Activated CD4-positive, alpha-beta T cell treated with anti-CD3 and anti-CD28 coated beads, Interleukin-2, amount 10 ng/mL, durations not matched to agents 24 days and 14 days (primary cell): ENCODE measurements at regions not wholly inside any gene's neighbourhood (a gene's known extent, or its start where the extent isn't known, plus 50 kb on each side); places are given as distances from the start of the nearest gene placed in this dataset.
"Not testable (repeated sequence)": the region's sequence is repeated elsewhere in the genome, so short reads cannot be mapped to it uniquely, and the experiment has no call there.

ENCODE experiments used
- DNase-seq: peaks from one replicate; pipeline ENCODE4 v3.0.0; 2022
- H3K27ac Mint-ChIP-seq: one replicate; pipeline ENCODE4 v1.8.0; 2022; ENCODE audit warnings: mild to moderate bottlenecking, mixed read lengths
- H3K27me3 Mint-ChIP-seq: one replicate; pipeline ENCODE4 v1.8.0; 2022; ENCODE audit warnings: mixed read lengths
- H3K36me3 Mint-ChIP-seq: one replicate; pipeline ENCODE4 v1.8.0; 2022; ENCODE audit warnings: low read depth, mild to moderate bottlenecking, mixed read lengths
- H3K4me1 Mint-ChIP-seq: one replicate; pipeline ENCODE4 v1.8.0; 2021; ENCODE audit warnings: mixed read lengths
- H3K4me3 Mint-ChIP-seq: one replicate; pipeline ENCODE4 v1.8.0; 2022; ENCODE audit warnings: mild to moderate bottlenecking, moderate library complexity, mixed read lengths
- H3K9me3 Mint-ChIP-seq: one replicate; pipeline ENCODE4 v1.8.0; 2021; ENCODE audit warnings: mixed read lengths
- intact Hi-C: fragments of 100-400 bp; cut with micrococcal nuclease; formaldehyde crosslinking; loops from one replicate; pipeline ENCODE4 v1.15.1; 2023

DNA sequence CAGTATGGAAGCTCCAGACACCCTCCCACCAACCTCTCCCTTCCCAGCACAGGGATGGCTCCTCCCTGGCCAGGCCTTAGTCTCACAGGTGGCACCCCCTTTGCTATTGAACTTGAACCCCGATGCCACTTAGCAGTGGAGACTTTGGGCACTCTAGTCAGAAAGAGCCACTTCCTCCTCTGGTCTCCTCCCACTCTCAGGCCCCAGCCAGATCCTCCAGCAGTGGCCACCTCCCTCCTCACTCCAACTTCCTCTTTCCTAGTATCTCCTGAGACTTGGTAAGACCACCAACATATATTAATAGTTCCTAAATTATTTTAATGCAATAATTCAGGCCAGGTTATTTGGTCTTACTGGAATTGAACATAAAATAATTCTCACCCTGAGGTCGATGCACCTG, 437.2 kb upstream of the ID2 start:
- DNase-seq = no peak
- no peak overlapping the region for H3K4me3 Mint-ChIP-seq
- peaks cover 15% of the 10 kb centered on the region for H3K36me3 Mint-ChIP-seq
- no peak overlapping the region for H3K27ac Mint-ChIP-seq
- H3K4me1 Mint-ChIP-seq = peaks cover 14% of the 10 kb centered on the region
- intact Hi-C loops = no loop called here
- no peaks in the 10 kb centered on the region for H3K27me3 Mint-ChIP-seq
- peaks cover 29% of the 10 kb centered on the region for H3K9me3 Mint-ChIP-seq

DNA sequence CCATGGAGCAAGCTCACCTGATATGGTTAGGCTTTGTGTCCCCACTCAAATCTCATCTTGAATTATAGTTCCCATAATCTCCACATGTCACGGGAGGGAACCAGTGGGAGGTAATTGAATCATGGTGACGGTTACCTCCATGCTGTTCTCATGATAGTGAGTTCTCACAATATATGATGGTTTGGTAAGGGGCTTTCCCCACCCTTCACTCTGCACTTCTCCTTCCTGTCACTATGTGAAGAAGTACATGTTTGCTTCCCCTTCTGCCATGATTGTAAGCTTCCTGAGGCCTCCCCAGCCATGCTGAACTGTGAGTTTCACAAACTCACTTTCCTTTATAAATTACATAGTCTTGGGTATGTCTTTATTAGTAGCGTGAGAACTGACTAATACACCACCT, 435.7 kb upstream of the ID2 start:
- intact Hi-C loops = no loop called here
- no peak overlapping the region for H3K4me3 Mint-ChIP-seq

DNA sequence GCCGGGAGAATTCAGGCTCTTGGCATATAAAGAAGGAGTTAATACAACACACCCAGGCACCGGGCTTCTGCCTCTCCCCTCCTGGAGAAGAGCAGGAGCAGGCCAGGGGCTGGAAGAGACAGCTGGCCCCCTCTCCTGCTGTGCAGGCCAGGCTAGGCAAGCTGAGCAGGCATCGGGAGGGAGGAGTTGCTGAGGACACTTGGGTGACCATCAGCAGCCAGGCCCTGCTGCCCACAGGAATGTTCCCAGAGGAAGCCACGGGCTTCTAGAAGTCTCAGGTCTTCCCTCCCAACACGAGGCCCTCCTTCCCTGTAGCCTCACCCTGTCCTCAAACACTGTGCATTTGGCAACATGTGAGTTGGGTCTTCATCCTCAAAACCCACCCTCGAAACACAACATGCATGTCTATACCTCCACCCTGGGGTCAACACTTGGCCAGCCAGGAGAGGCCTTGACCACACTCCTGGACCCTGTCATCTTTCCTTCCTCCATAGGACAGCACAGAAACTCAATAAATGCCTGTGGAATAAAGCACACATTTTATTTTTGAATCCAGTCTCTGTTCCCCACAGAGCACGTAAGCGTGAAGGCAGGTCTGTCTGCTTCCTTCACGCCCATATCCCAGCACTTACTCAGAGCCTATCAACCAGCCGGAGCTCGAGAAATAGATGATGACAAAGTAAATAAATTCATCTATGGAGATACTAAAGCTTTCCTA, 433.8 kb upstream of the ID2 start:
- Mint-ChIP-seq H3K4me3 (no peak overlapping the region), H3K36me3 (peaks cover 19% of the 10 kb centered on the region), H3K4me1 (peaks cover 4% of the 10 kb centered on the region), H3K27me3 (no peaks in the 10 kb centered on the region), H3K9me3 (peaks cover 36% of the 10 kb centered on the region), H3K27ac (no peak overlapping the region)
- intact Hi-C loops = no loop called here
- no peak for DNase-seq

More for the DNA sequence above, 435.7 kb upstream of the ID2 start:
- H3K27ac Mint-ChIP-seq = no peak overlapping the region
- H3K27me3 Mint-ChIP-seq = no peaks in the 10 kb centered on the region
- peaks cover 17% of the 10 kb centered on the region for H3K36me3 Mint-ChIP-seq
- H3K4me1 Mint-ChIP-seq = peaks cover 6% of the 10 kb centered on the region
- peaks cover 36% of the 10 kb centered on the region for H3K9me3 Mint-ChIP-seq
- DNase-seq = no peak

DNA sequence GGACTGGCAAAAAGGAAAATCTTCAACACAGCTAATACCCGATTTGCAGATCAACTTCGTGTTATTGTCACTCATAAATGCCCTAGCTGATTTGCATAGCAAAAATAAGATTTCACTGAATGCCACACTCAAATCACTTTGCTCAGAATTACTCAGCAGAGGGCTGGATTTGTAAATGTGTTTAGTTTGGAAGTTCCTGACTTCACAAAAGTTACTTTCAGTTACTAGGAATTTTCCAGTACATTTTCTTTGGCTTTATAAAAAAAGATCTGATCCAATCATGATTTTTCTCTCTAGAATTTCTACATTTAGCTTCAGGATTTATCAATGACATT, 433.3 kb upstream of the ID2 start:
- H3K36me3 Mint-ChIP-seq = peaks cover 17% of the 10 kb centered on the region
- intact Hi-C loops = no loop called here
- no peaks in the 10 kb centered on the region for H3K27me3 Mint-ChIP-seq
- H3K27ac Mint-ChIP-seq = no peak overlapping the region
- H3K9me3 Mint-ChIP-seq = peaks cover 36% of the 10 kb centered on the region
- H3K4me3 Mint-ChIP-seq = no peak overlapping the region
- DNase-seq = no peak
- peaks cover 5% of the 10 kb centered on the region for H3K4me1 Mint-ChIP-seq

DNA sequence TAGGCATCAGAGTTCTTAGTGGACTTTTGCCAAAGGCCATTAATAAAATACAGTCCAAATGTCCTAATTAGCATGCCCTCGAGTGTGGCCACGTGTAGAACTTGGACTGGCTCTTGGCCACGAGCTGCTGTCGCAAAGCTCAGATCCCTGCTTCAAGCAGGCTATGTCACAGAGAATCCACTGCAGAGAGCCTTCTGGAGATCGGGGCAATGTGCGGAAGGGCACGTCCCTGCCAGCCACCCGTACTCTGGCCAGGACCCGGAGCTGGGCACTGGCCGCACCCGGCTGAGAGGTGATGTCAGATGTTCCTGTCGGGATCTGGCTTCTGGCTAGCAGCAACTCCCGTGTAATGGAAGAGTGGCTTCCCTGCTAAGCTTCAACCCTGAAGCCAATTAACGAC, 432.7 kb upstream of the ID2 start:
- no peak for DNase-seq
- Mint-ChIP-seq H3K4me3 (no peak overlapping the region), H3K9me3 (peaks cover 33% of the 10 kb centered on the region), H3K4me1 (peaks cover 10% of the 10 kb centered on the region), H3K27ac (no peak overlapping the region), H3K27me3 (no peaks in the 10 kb centered on the region), H3K36me3 (peaks cover 14% of the 10 kb centered on the region)
- intact Hi-C loops = no loop called here

DNA sequence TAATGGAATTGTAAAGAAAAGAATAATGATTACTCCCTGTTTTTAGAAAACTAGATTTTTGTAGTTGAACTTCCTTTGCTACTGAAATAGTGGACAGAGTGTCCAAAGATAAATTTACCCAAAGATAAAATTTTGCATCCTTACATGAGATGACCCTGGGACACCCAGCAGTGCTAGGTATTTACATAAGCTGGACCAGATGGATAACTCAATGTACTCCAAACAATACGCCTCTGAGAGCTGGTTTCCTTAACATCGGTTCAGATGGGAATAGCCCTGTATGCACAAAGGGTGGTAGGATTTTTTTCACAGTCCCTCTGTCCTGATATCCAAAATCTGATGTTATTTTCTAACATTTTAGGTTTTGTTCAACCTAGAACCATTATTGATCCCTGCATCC, 432.1 kb upstream of the ID2 start:
- H3K4me1 Mint-ChIP-seq = peaks cover 15% of the 10 kb centered on the region
- no peak for DNase-seq
- no peak overlapping the region for H3K27ac Mint-ChIP-seq
- peaks cover 31% of the 10 kb centered on the region for H3K9me3 Mint-ChIP-seq
- H3K27me3 Mint-ChIP-seq = no peaks in the 10 kb centered on the region
- intact Hi-C loops = no loop called here
- no peak overlapping the region for H3K4me3 Mint-ChIP-seq
- H3K36me3 Mint-ChIP-seq = peaks cover 14% of the 10 kb centered on the region

DNA sequence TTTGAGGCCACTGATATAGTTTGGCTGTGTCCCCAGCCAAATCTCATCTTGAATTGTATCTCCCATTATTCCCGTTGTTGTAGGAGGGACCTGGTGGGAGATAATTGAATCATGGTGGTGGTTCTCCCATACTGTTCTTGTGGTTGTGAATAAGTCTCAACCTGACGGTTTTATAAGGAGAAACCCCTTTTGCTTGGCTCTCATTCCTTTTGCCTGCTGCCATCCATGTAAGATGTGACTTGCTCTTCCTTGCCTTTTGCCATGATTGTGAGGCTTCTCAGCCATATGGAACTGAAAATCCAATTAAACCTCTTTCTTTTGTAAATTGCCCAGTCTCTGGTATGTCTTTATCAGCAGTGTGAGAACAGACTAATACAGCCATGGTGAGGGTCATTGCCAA, 431.6 kb upstream of the ID2 start:
- H3K4me3 Mint-ChIP-seq, DNase-seq, H3K27ac Mint-ChIP-seq, intact Hi-C loops, H3K27me3 Mint-ChIP-seq: not testable (repeated sequence)
- Mint-ChIP-seq H3K9me3 (peaks cover 26% of the 10 kb centered on the region), H3K36me3 (peaks cover 14% of the 10 kb centered on the region), H3K4me1 (peaks cover 15% of the 10 kb centered on the region)

DNA sequence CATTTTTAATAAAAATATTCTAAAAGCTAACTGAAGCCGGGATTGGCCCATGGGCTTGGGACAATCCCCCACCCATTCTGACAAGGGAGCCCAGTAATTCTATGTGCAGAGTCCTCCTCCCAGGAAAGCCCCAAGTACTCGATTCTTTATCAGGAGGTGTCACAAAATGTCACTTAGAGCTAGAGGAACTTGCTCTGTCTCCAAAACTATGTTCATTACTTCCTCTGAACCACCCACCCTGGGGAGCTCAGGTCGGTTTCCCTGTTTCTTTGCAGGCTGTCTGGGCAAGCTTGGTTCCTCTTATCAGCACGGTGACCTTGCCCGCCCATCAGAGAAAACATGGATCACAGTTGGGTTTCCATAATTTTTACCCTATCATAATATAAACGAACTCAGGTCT, 430.6 kb upstream of the ID2 start:
- DNase-seq = no peak
- H3K27ac Mint-ChIP-seq = no peak overlapping the region
- peaks cover 20% of the 10 kb centered on the region for H3K9me3 Mint-ChIP-seq
- peaks cover 15% of the 10 kb centered on the region for H3K4me1 Mint-ChIP-seq
- peaks cover 8% of the 10 kb centered on the region for H3K36me3 Mint-ChIP-seq
- no peak overlapping the region for H3K4me3 Mint-ChIP-seq
- intact Hi-C loops = no loop called here
- no peaks in the 10 kb centered on the region for H3K27me3 Mint-ChIP-seq

DNA sequence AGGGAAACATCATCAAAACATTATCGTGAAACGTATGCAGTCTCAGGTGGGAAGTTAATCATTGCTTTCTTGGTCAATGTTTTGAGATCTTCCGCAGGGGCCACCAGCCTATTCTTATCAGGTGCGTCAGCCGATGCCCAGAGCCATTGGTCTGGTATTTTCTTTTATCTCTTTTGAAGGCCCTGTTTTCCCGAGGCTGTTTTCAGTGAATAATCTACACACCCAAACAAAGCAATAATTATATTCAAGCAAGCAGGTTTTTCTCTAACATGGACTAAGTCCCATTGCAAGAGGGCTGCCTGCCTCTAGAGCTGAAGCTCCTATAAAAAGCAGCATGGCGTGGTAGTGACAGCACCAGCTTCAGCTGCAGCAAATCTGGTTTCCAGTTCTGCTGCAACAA, 430.0 kb upstream of the ID2 start:
- H3K9me3 Mint-ChIP-seq = peaks cover 15% of the 10 kb centered on the region
- peaks cover 4% of the 10 kb centered on the region for H3K36me3 Mint-ChIP-seq
- intact Hi-C loops = no loop called here
- H3K27ac Mint-ChIP-seq = no peak overlapping the region
- no peak for DNase-seq
- H3K27me3 Mint-ChIP-seq = no peaks in the 10 kb centered on the region
- H3K4me1 Mint-ChIP-seq = peaks cover 15% of the 10 kb centered on the region
- no peak overlapping the region for H3K4me3 Mint-ChIP-seq

DNA sequence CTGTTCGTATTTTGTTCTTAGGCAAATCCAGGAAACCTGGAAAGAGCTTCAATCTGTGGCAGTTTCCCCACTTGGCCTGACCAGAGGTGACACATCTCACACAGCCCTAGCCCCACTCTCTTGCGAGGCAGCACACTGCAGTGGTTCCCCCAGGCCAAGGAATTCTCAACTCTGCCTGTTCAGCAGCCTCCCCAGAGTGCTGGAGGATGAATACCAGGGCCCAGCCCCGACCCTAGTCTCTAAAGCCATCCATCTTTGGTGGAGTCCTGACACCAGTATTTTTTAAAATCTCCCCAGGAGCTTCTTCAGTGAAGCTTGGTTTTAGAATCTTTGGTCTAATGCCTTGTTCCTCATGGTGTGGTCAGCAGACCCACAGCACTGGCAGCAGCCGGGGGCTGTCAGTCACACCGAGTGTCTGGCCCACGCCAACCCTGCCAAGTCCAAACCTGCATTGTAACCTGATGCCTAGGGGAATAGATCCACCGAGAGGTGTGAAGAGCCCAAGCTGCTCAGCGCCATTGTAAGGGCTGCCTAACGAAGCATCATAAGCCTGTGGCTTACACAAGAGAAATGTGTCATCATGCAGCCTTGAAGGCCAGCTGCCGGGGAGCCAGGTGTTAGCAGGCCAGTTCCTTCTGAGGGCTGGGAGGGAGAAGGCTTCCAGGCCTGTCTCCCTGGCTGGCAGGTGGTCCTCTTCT, 428.7 kb upstream of the ID2 start:
- intact Hi-C loops = no loop called here
- Mint-ChIP-seq H3K4me3 (no peak overlapping the region), H3K9me3 (peaks cover 7% of the 10 kb centered on the region), H3K36me3 (peaks cover 4% of the 10 kb centered on the region), H3K27me3 (no peaks in the 10 kb centered on the region), H3K4me1 (peaks cover 15% of the 10 kb centered on the region), H3K27ac (no peak overlapping the region)
- DNase-seq = no peak

DNA sequence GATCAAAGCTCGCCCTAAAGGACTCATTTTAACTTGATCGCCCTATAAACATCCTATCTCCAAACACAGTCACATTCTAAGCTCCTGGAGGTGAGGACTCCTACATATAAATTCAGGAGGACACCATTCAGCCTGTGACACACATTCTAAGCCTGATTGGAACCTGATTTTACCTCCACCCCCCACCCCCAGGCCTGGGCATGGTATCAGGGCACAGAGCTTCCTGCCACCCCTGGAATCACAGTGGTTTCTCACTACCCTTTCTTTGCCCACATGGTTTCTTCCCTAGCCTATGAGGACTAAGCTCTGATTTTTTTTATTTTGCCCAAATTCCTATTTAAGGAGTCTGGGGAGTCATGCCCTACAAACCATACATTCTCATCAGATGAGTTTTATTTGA, 428.1 kb upstream of the ID2 start:
- peaks cover 4% of the 10 kb centered on the region for H3K36me3 Mint-ChIP-seq
- H3K27me3 Mint-ChIP-seq = peaks cover 2% of the 10 kb centered on the region
- H3K27ac Mint-ChIP-seq = no peak overlapping the region
- peaks cover 10% of the 10 kb centered on the region for H3K9me3 Mint-ChIP-seq
- intact Hi-C loops = no loop called here
- peaks cover 13% of the 10 kb centered on the region for H3K4me1 Mint-ChIP-seq
- no peak for DNase-seq
- H3K4me3 Mint-ChIP-seq = no peak overlapping the region

DNA sequence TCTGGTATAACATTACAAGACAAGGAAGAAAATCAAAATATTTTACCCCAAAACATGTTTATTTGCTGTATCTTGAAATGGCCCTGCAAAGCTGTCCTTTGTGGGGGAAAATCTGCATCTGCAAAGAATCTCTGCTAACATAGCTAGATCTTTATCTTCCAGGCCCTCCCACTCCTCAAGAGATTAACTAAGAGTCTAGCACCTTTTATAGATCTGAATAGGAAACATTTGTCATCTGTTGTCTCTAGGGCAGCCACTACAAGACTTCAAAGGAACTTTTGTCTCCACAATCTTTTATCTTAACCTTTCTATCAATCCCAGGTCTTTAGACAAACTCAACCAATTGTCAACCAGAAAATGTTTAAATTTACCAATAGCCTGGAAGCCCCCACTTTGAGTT, 427.6 kb upstream of the ID2 start:
- DNase-seq, H3K27me3 Mint-ChIP-seq, H3K36me3 Mint-ChIP-seq, H3K4me3 Mint-ChIP-seq, H3K27ac Mint-ChIP-seq, intact Hi-C loops: not testable (repeated sequence)
- peaks cover 10% of the 10 kb centered on the region for H3K9me3 Mint-ChIP-seq
- peaks cover 13% of the 10 kb centered on the region for H3K4me1 Mint-ChIP-seq

DNA sequence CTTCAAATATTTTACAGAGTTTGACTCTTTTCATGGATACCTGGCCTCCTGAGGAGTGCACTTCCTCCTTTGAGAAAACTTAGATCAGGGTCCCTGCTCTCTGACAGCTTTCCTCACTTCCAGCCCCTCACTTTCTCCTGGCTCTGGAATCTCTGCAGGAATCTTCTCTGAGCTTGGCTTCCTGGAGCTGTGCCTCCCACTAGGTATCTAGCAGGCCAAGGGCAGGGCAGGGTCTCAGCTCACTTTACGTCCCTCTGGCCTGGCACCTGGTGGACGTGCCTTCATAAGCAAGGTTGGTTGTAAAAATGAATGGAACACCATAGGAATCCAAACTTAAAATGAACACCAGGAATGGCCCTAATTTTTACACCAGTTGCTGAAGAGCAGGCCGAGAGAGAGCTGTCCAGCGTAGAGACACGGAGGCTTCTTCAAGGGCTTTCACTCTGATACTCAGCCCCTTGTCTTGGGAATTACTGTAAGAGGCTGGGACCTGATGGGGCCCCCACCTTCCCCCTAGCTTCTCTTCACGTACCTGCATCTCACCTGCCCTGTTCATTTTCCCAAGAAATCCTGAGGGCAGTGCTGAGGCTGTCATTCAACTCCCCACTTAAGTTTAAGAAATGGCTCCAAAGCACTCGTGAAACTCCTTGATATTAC, 426.9 kb upstream of the ID2 start:
- intact Hi-C loops = no loop called here
- H3K27ac Mint-ChIP-seq = no peak overlapping the region
- DNase-seq = no peak
- H3K9me3 Mint-ChIP-seq = peaks cover 10% of the 10 kb centered on the region
- H3K36me3 Mint-ChIP-seq = peaks cover 4% of the 10 kb centered on the region
- H3K4me1 Mint-ChIP-seq = peaks cover 13% of the 10 kb centered on the region
- peaks cover 4% of the 10 kb centered on the region for H3K27me3 Mint-ChIP-seq
- H3K4me3 Mint-ChIP-seq = no peak overlapping the region

DNA sequence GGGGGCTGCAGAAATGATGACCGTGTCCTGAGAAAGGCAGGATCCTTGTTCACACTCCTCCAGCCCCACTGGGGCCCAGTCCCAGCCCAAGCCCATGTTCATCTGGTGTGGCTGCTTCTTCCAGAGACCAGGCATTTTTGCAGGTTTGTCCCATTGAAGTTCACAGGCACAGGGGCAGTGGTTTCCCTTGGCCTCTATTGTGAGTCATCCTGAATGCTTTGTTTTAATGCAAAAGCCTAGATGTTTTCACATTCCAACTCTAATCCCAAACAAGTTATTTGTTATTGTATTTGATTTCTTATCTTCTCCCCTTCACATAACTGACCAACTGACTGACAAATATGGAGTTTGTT, 426.4 kb upstream of the ID2 start:
- Mint-ChIP-seq H3K36me3 (peaks cover 3% of the 10 kb centered on the region), H3K4me3 (no peak overlapping the region), H3K4me1 (peaks cover 13% of the 10 kb centered on the region), H3K9me3 (peaks cover 8% of the 10 kb centered on the region), H3K27ac (no peak overlapping the region), H3K27me3 (peaks cover 5% of the 10 kb centered on the region)
- intact Hi-C loops = no loop called here
- DNase-seq = no peak
